WTC11 (cell line): ENCODE measurements at regions not wholly inside any gene's neighbourhood (a gene's known extent, or its start where the extent isn't known, plus 50 kb on each side); places are given as distances from the start of the nearest gene placed in this dataset.

Source experiments
- CREB1 ChIP-seq: sonication (generic); formaldehyde crosslinking; IDR thresholded peaks from 2 replicates; pipeline ENCODE4 v1.8.0; 2023; ENCODE audit warnings: mild to moderate bottlenecking, missing genetic modification reagents
- FOXP1 ChIP-seq: sonication (generic); formaldehyde crosslinking; IDR thresholded peaks from 2 replicates; pipeline ENCODE4 v1.8.0; 2022; ENCODE audit warnings: missing genetic modification reagents, mild to moderate bottlenecking, moderate library complexity, borderline replicate concordance
- TF ChIP-seq, protein P1 (sequence below): fragments of 200-600 bp; IDR thresholded peaks from 2 replicates; pipeline ENCODE4 v1.8.0; 2022; ENCODE audit warnings: antibody characterized with exemption
- TF ChIP-seq, protein P2 (sequence below): sonication (generic); formaldehyde crosslinking; IDR thresholded peaks from 2 replicates; pipeline ENCODE4 v1.8.0; 2022; ENCODE audit warnings: mild to moderate bottlenecking, missing genetic modification reagents
- TF ChIP-seq, protein P3 (sequence below): sonication (generic); formaldehyde crosslinking; IDR thresholded peaks from 2 replicates; pipeline ENCODE4 v1.8.0; 2022; ENCODE audit warnings: mild to moderate bottlenecking, missing genetic modification reagents
- TF ChIP-seq, protein P4 (sequence below): sonication (generic); formaldehyde crosslinking; IDR thresholded peaks from 2 replicates; pipeline ENCODE4 v1.8.0; 2022; ENCODE audit warnings: mild to moderate bottlenecking, missing genetic modification reagents

GRCh38 chr14:26811756-26812305 is 214.0 kb upstream of the NOVA1 start:
- no peak for TF ChIP-seq CREB1 (CRISPR knock-in tag)
- TF ChIP-seq, protein P1, sequence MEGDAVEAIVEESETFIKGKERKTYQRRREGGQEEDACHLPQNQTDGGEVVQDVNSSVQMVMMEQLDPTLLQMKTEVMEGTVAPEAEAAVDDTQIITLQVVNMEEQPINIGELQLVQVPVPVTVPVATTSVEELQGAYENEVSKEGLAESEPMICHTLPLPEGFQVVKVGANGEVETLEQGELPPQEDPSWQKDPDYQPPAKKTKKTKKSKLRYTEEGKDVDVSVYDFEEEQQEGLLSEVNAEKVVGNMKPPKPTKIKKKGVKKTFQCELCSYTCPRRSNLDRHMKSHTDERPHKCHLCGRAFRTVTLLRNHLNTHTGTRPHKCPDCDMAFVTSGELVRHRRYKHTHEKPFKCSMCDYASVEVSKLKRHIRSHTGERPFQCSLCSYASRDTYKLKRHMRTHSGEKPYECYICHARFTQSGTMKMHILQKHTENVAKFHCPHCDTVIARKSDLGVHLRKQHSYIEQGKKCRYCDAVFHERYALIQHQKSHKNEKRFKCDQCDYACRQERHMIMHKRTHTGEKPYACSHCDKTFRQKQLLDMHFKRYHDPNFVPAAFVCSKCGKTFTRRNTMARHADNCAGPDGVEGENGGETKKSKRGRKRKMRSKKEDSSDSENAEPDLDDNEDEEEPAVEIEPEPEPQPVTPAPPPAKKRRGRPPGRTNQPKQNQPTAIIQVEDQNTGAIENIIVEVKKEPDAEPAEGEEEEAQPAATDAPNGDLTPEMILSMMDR: no peak
- TF ChIP-seq, protein P2, sequence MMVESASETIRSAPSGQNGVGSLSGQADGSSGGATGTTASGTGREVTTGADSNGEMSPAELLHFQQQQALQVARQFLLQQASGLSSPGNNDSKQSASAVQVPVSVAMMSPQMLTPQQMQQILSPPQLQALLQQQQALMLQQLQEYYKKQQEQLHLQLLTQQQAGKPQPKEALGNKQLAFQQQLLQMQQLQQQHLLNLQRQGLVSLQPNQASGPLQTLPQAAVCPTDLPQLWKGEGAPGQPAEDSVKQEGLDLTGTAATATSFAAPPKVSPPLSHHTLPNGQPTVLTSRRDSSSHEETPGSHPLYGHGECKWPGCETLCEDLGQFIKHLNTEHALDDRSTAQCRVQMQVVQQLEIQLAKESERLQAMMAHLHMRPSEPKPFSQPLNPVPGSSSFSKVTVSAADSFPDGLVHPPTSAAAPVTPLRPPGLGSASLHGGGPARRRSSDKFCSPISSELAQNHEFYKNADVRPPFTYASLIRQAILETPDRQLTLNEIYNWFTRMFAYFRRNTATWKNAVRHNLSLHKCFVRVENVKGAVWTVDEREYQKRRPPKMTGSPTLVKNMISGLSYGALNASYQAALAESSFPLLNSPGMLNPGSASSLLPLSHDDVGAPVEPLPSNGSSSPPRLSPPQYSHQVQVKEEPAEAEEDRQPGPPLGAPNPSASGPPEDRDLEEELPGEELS: no peak
- TF ChIP-seq, protein P3, sequence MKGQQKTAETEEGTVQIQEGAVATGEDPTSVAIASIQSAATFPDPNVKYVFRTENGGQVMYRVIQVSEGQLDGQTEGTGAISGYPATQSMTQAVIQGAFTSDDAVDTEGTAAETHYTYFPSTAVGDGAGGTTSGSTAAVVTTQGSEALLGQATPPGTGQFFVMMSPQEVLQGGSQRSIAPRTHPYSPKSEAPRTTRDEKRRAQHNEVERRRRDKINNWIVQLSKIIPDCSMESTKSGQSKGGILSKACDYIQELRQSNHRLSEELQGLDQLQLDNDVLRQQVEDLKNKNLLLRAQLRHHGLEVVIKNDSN (CRISPR knock-in tag): no peak
- TF ChIP-seq, protein P4, sequence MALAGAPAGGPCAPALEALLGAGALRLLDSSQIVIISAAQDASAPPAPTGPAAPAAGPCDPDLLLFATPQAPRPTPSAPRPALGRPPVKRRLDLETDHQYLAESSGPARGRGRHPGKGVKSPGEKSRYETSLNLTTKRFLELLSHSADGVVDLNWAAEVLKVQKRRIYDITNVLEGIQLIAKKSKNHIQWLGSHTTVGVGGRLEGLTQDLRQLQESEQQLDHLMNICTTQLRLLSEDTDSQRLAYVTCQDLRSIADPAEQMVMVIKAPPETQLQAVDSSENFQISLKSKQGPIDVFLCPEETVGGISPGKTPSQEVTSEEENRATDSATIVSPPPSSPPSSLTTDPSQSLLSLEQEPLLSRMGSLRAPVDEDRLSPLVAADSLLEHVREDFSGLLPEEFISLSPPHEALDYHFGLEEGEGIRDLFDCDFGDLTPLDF: no peak
- no peak for TF ChIP-seq FOXP1 (CRISPR knock-in tag)
